Keratinocyte (primary cell): ENCODE measurements at regions not wholly inside any gene's neighbourhood (a gene's known extent, or its start where the extent isn't known, plus 50 kb on each side); places are given as distances from the start of the nearest gene placed in this dataset.

Source experiments
- EZH2 ChIP-seq: IDR thresholded peaks from one replicate; pipeline ENCODE4 v1.6.1; 2012; ENCODE audit warnings: inconsistent platforms, mild to moderate bottlenecking, low read length, moderate library complexity
- TF ChIP-seq, protein P1 (sequence below), 3 experiments: IDR thresholded peaks in 1 of 3; conservative IDR thresholded peaks in 1 of 3; optimal IDR thresholded peaks in 1 of 3; 2 replicates in 2 of 3; 3 replicates in 1 of 3; pipeline versions ENCODE3 to v1.5.1; 2011; ENCODE audit warnings: low read length in 3 of 3, mild to moderate bottlenecking in 3 of 3, moderate library complexity in 2 of 3, control low read depth in 1 of 3, inconsistent platforms in 1 of 3; ENCODE audit not compliant: insufficient read depth in 2 of 3; ENCODE audit errors: extremely low read depth in 1 of 3

DNA sequence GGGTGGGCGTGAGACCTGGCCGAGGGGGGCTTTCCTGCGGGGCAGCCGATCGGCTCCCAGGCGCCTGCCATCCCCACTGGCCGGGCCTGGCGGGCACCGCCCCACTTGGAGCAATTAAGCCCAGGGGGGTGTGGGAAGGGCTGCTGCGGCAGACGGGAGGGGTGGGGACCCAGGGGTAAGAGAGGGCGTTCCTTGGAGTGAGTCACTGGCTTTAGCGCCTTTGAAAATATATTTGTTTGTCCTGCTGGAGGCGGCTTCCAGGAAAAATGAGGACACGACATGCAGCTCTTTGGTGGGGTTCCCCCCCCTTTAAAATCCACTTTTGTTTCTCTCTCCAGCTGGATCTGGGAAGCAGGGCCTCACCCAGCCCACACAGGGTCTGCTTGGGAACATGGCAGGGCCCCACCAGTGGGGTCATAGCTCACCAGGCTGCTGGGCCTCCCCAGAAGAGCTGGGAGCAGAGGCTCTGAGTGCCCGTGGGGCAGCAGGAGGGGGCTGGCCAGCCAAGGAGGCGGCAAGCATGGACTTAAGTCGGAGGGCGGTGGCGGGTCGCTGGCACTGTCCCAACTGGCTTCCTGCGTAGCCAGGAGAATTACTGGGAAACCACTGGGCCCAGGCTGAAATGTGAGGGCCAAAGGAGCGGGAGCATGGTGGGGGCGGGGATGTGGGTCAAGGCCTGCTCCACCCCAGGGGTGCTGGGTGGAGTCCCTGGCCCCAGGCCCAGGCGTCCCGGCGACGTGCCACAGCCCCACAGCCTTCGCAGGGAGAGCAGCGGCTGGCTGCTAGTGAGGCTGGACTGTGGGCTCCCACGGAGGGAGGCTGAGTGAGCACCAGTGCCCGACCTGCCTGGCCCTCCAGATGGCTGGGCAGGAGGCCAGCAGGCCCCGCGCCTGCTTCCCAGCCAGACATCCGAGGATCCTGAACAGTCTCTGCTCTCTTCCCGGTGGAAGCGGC is 128.0 kb downstream of the RFLNA start:
- TF ChIP-seq, protein P1, sequence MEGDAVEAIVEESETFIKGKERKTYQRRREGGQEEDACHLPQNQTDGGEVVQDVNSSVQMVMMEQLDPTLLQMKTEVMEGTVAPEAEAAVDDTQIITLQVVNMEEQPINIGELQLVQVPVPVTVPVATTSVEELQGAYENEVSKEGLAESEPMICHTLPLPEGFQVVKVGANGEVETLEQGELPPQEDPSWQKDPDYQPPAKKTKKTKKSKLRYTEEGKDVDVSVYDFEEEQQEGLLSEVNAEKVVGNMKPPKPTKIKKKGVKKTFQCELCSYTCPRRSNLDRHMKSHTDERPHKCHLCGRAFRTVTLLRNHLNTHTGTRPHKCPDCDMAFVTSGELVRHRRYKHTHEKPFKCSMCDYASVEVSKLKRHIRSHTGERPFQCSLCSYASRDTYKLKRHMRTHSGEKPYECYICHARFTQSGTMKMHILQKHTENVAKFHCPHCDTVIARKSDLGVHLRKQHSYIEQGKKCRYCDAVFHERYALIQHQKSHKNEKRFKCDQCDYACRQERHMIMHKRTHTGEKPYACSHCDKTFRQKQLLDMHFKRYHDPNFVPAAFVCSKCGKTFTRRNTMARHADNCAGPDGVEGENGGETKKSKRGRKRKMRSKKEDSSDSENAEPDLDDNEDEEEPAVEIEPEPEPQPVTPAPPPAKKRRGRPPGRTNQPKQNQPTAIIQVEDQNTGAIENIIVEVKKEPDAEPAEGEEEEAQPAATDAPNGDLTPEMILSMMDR (optimal IDR thresholded peaks at IDR 0.05 in 1 of 3, IDR thresholded peaks at IDR 0.05 in 1 of 3, conservative IDR thresholded peaks at IDR 0.05 in 1 of 3; ENCODE audit: extremely low read depth in 1 of 3, insufficient read depth in 2 of 3, low read length in 3 of 3) = no peak
- no peak for TF ChIP-seq EZH2
